ENCODE measurements at regions not wholly inside any gene's neighbourhood (a gene's known extent, or its start where the extent isn't known, plus 50 kb on each side); places are given as distances from the start of the nearest gene placed in this dataset.

GRCh38 chr15:81768773-81769172 lies 277.0 kb downstream of the MEX3B start:
- TF ChIP-seq CTCF (conservative IDR thresholded peaks at IDR 0.05; ENCODE audit: low read length) (no peak), EZH2phosphoT487 (IDR thresholded peaks at IDR 0.05; ENCODE audit: borderline replicate concordance) (no peak)

Measured in Loucy (cell line).